GM18498 (cell line): ENCODE measurements at regions not wholly inside any gene's neighbourhood (a gene's known extent, or its start where the extent isn't known, plus 50 kb on each side); places are given as distances from the start of the nearest gene placed in this dataset.
"Not testable (repeated sequence)": the region's sequence is repeated elsewhere in the genome, so short reads cannot be mapped to it uniquely, and the experiment has no call there.

ENCODE experiments used
- ATAC-seq: cut with Tn5 transposase; IDR thresholded peaks from one replicate; pipeline ENCODE4 v1.9.1; 2021; ENCODE audit warnings: mild to moderate bottlenecking, moderate library complexity; ENCODE audit not compliant: unreplicated experiment

- ATAC-seq: no peak
These were observed 102.2 kb upstream of the SLC24A3 start for GRCh38 chr20:19110285-19110684.

GRCh38 chr20:19110881-19111460 is 101.5 kb upstream of the SLC24A3 start:
- no peak for ATAC-seq

- ATAC-seq: no peak
These were observed 99.6 kb upstream of the SLC24A3 start for GRCh38 chr20:19112828-19113227.

- ATAC-seq: no peak
These were observed 99.0 kb upstream of the SLC24A3 start for GRCh38 chr20:19113343-19113930.

- ATAC-seq: no peak
These were observed 98.0 kb upstream of the SLC24A3 start for GRCh38 chr20:19114410-19114809.

GRCh38 chr20:19115581-19115980 is 96.9 kb upstream of the SLC24A3 start:
- ATAC-seq: no peak

- no peak for ATAC-seq
These were observed 92.4 kb upstream of the SLC24A3 start for GRCh38 chr20:19120011-19120410.

GRCh38 chr20:19120569-19120968 is 91.9 kb upstream of the SLC24A3 start:
- ATAC-seq: no peak

- ATAC-seq: no peak
These were observed 91.0 kb upstream of the SLC24A3 start for GRCh38 chr20:19121463-19121862.

- ATAC-seq: no peak
These were observed 90.5 kb upstream of the SLC24A3 start for GRCh38 chr20:19121916-19122315.

GRCh38 chr20:19122395-19122794 is 90.0 kb upstream of the SLC24A3 start:
- ATAC-seq: no peak

GRCh38 chr20:19125508-19125907 is 86.9 kb upstream of the SLC24A3 start:
- no peak for ATAC-seq

GRCh38 chr20:19129306-19129705 is 83.1 kb upstream of the SLC24A3 start:
- no peak for ATAC-seq

GRCh38 chr20:19129976-19130612 is 82.3 kb upstream of the SLC24A3 start:
- no peak for ATAC-seq

- no peak for ATAC-seq
These were observed 81.8 kb upstream of the SLC24A3 start for GRCh38 chr20:19130613-19130984.

GRCh38 chr20:19137641-19138040 is 74.8 kb upstream of the SLC24A3 start:
- ATAC-seq: no peak

GRCh38 chr20:19138758-19139157 is 73.7 kb upstream of the SLC24A3 start:
- ATAC-seq: no peak

GRCh38 chr20:19139584-19139983 is 72.9 kb upstream of the SLC24A3 start:
- not testable (repeated sequence) for ATAC-seq

- ATAC-seq: no peak
These were observed 70.4 kb upstream of the SLC24A3 start for GRCh38 chr20:19141998-19142397.

GRCh38 chr20:19143890-19144289 is 68.6 kb upstream of the SLC24A3 start:
- no peak for ATAC-seq

- ATAC-seq: no peak
These were observed 51.1 kb upstream of the SLC24A3 start for GRCh38 chr20:19161336-19161735.
